ENCODE measurements at regions not wholly inside any gene's neighbourhood (a gene's known extent, or its start where the extent isn't known, plus 50 kb on each side); places are given as distances from the start of the nearest gene placed in this dataset.

GRCh38 chr19:29031216-29031615, 181.7 kb downstream of the UQCRFS1 start:
- TF ChIP-seq POLR2A (IDR thresholded peaks at IDR 0.05) (no peak), CTCF (IDR thresholded peaks at IDR 0.05 in 4 of 5, conservative IDR thresholded peaks at IDR 0.05 in 1 of 5) (no peak)
- Histone ChIP-seq H3K36me3 (no peaks in the 10 kb centered on the region), H3K4me3 (no peak overlapping the region), H3K4me1 (no peaks in the 10 kb centered on the region), H3K9me3 (no peaks in the 10 kb centered on the region), H3K27ac (no peak overlapping the region), H3K27me3 (no peaks in the 10 kb centered on the region)
- no peak for ATAC-seq
- intact Hi-C loops (cut with DNase I; ENCODE audit: low total_unique reads) = no loop called here
- DNase-seq = no peak
- in situ Hi-C loops (cut with MboI; ENCODE audit: low sequenced_read_pairs in 4 of 4) = no loop called here

GRCh38 chr19:29029268-29029958, 183.5 kb downstream of the UQCRFS1 start:
- no peaks in the 10 kb centered on the region for H3K4me1 ChIP-seq
- ATAC-seq (no peak), DNase-seq (no peak)
- no peak overlapping the region for H3K27ac ChIP-seq
- intact Hi-C loops (cut with DNase I; ENCODE audit: low total_unique reads) = no loop called here
- H3K4me3 ChIP-seq = no peak overlapping the region
- no peaks in the 10 kb centered on the region for H3K9me3 ChIP-seq
- no peaks in the 10 kb centered on the region for H3K27me3 ChIP-seq
- no peaks in the 10 kb centered on the region for H3K36me3 ChIP-seq
- in situ Hi-C loops (cut with MboI; ENCODE audit: low sequenced_read_pairs in 4 of 4) = no loop called here
- TF ChIP-seq CTCF (IDR thresholded peaks at IDR 0.05 in 4 of 5, conservative IDR thresholded peaks at IDR 0.05 in 1 of 5) (no peak), POLR2A (IDR thresholded peaks at IDR 0.05) (no peak)

- Histone ChIP-seq H3K4me3 (no peak overlapping the region), H3K27me3 (no peaks in the 10 kb centered on the region), H3K36me3 (no peaks in the 10 kb centered on the region), H3K27ac (no peak overlapping the region), H3K9me3 (no peaks in the 10 kb centered on the region), H3K4me1 (no peaks in the 10 kb centered on the region)
- no peak for DNase-seq
- in situ Hi-C loops (cut with MboI; ENCODE audit: low sequenced_read_pairs in 4 of 4) (no loop called here), intact Hi-C loops (cut with DNase I; ENCODE audit: low total_unique reads) (no loop called here)
- no peak for ATAC-seq
- TF ChIP-seq CTCF (IDR thresholded peaks at IDR 0.05 in 4 of 5, conservative IDR thresholded peaks at IDR 0.05 in 1 of 5) (no peak), POLR2A (IDR thresholded peaks at IDR 0.05) (no peak)
Measured at GRCh38 chr19:29022599-29022998, 190.4 kb downstream of the UQCRFS1 start.

- TF ChIP-seq POLR2A (IDR thresholded peaks at IDR 0.05) (no peak), CTCF (IDR thresholded peaks at IDR 0.05 in 4 of 5, conservative IDR thresholded peaks at IDR 0.05 in 1 of 5) (no peak)
- in situ Hi-C loops (cut with MboI; ENCODE audit: low sequenced_read_pairs in 4 of 4) = no loop called here
- Histone ChIP-seq H3K27me3 (no peaks in the 10 kb centered on the region), H3K36me3 (no peaks in the 10 kb centered on the region), H3K4me3 (no peak overlapping the region), H3K9me3 (no peaks in the 10 kb centered on the region), H3K27ac (no peak overlapping the region), H3K4me1 (no peaks in the 10 kb centered on the region)
- ATAC-seq = no peak
- no peak for DNase-seq
- intact Hi-C loops (cut with DNase I; ENCODE audit: low total_unique reads) = no loop called here
Measured at GRCh38 chr19:29022165-29022564, 190.8 kb downstream of the UQCRFS1 start.

Measured in gastrocnemius medialis (tissue), 4 donors.